Lower lobe of right lung (tissue), 2 donors: ENCODE measurements at regions not wholly inside any gene's neighbourhood (a gene's known extent, or its start where the extent isn't known, plus 50 kb on each side); places are given as distances from the start of the nearest gene placed in this dataset.
"Not testable (repeated sequence)": the region's sequence is repeated elsewhere in the genome, so short reads cannot be mapped to it uniquely, and the experiment has no call there.

Experiments used
- ATAC-seq, 2 donors: fragments of 200-7000 bp; cut with Tn5 transposase; one replicate each; pipeline ENCODE4 v1.9.1; 2020 to 2022; ENCODE audit warnings: mild to moderate bottlenecking in 2 of 2, moderate library complexity in 2 of 2
- DNase-seq: peaks from one replicate; pipeline ENCODE4 v3.0.0-alpha.2; 2020
- H3K27ac ChIP-seq: fragments of 200-600 bp; one replicate; pipeline ENCODE4 v1.8.0; 2022
- H3K27me3 ChIP-seq: fragments of 200-600 bp; one replicate; pipeline ENCODE4 v1.8.0; 2022; ENCODE audit warnings: low read depth
- H3K36me3 ChIP-seq: fragments of 200-600 bp; one replicate; pipeline ENCODE4 v1.8.0; 2022; ENCODE audit warnings: mild to moderate bottlenecking
- H3K4me1 ChIP-seq: fragments of 200-600 bp; one replicate; pipeline ENCODE4 v1.8.0; 2022
- H3K4me3 ChIP-seq: fragments of 200-600 bp; one replicate; pipeline ENCODE4 v1.8.0; 2022; ENCODE audit warnings: mild to moderate bottlenecking
- H3K9me3 ChIP-seq: fragments of 200-600 bp; one replicate; pipeline ENCODE4 v1.8.0; 2022
- CTCF ChIP-seq: fragments of 200-600 bp; IDR thresholded peaks from one replicate; pipeline ENCODE4 v1.8.0; 2022; ENCODE audit warnings: antibody characterized with exemption, mild to moderate bottlenecking
- intact Hi-C: fragments of 100-400 bp; cut with DNase I; formaldehyde crosslinking; loops from one replicate; pipeline ENCODE4 v1.11.0; 2022
- donor health status: DM: no; HTN: yes; CAD: no; lungs with severe emphysema.

- intact Hi-C loops, result no loop called here
- no peak for DNase-seq
- ATAC-seq, result no peak
Measured at GRCh38 chr6:147678253-147678652, 169.8 kb downstream of the SAMD5 start.

GRCh38 chr6:147684906-147685305 lies 176.4 kb downstream of the SAMD5 start:
- Histone ChIP-seq H3K9me3 (no peaks in the 10 kb centered on the region), H3K4me3 (no peak overlapping the region), H3K4me1 (no peaks in the 10 kb centered on the region), H3K27me3 (no peaks in the 10 kb centered on the region), H3K27ac (no peak overlapping the region), H3K36me3 (no peaks in the 10 kb centered on the region)
- TF ChIP-seq CTCF, result no peak
- no peak for ATAC-seq
- intact Hi-C loops, result no loop called here
- no peak for DNase-seq

More at GRCh38 chr6:147678253-147678652, 169.8 kb downstream of the SAMD5 start:
- Histone ChIP-seq H3K4me3 (no peak overlapping the region), H3K9me3 (no peaks in the 10 kb centered on the region), H3K27ac (no peak overlapping the region), H3K36me3 (no peaks in the 10 kb centered on the region), H3K27me3 (no peaks in the 10 kb centered on the region), H3K4me1 (no peaks in the 10 kb centered on the region)
- TF ChIP-seq CTCF, result no peak

GRCh38 chr6:147689398-147689797 lies 180.9 kb downstream of the SAMD5 start:
- ATAC-seq (no peak), DNase-seq (no peak)
- H3K4me3 ChIP-seq, result no peak overlapping the region
- H3K4me1 ChIP-seq, result no peaks in the 10 kb centered on the region
- intact Hi-C loops, result no loop called here
- H3K27ac ChIP-seq, result no peak overlapping the region
- TF ChIP-seq CTCF, result no peak
- no peaks in the 10 kb centered on the region for H3K27me3 ChIP-seq
- H3K9me3 ChIP-seq, result no peaks in the 10 kb centered on the region
- H3K36me3 ChIP-seq, result no peaks in the 10 kb centered on the region

- Histone ChIP-seq H3K9me3 (no peaks in the 10 kb centered on the region), H3K4me1 (no peaks in the 10 kb centered on the region), H3K36me3 (no peaks in the 10 kb centered on the region), H3K27ac (no peak overlapping the region), H3K27me3 (no peaks in the 10 kb centered on the region), H3K4me3 (no peak overlapping the region)
- no peak for TF ChIP-seq CTCF
- no peak for ATAC-seq
- no peak for DNase-seq
- intact Hi-C loops, result no loop called here
Measured at GRCh38 chr6:147691446-147691845, 183.0 kb downstream of the SAMD5 start.

GRCh38 chr6:147693181-147693580 lies 184.7 kb downstream of the SAMD5 start:
- intact Hi-C loops, result no loop called here
- Histone ChIP-seq H3K36me3 (no peaks in the 10 kb centered on the region), H3K27ac (no peak overlapping the region), H3K27me3 (no peaks in the 10 kb centered on the region), H3K4me3 (no peak overlapping the region), H3K4me1 (no peaks in the 10 kb centered on the region), H3K9me3 (no peaks in the 10 kb centered on the region)
- DNase-seq, result no peak
- TF ChIP-seq CTCF, result no peak
- no peak for ATAC-seq

- H3K27ac ChIP-seq, DNase-seq, H3K9me3 ChIP-seq, ATAC-seq, intact Hi-C loops, H3K27me3 ChIP-seq, H3K4me1 ChIP-seq, H3K36me3 ChIP-seq, H3K4me3 ChIP-seq: not testable (repeated sequence)
Measured at GRCh38 chr6:147694556-147694955, 186.1 kb downstream of the SAMD5 start.
